ENCODE measurements at regions not wholly inside any gene's neighbourhood (a gene's known extent, or its start where the extent isn't known, plus 50 kb on each side); places are given as distances from the start of the nearest gene placed in this dataset.
A peak's percentile ranks its signal among the peaks of the same experiment; 100 is the strongest.

- TF ChIP-seq, protein P1, sequence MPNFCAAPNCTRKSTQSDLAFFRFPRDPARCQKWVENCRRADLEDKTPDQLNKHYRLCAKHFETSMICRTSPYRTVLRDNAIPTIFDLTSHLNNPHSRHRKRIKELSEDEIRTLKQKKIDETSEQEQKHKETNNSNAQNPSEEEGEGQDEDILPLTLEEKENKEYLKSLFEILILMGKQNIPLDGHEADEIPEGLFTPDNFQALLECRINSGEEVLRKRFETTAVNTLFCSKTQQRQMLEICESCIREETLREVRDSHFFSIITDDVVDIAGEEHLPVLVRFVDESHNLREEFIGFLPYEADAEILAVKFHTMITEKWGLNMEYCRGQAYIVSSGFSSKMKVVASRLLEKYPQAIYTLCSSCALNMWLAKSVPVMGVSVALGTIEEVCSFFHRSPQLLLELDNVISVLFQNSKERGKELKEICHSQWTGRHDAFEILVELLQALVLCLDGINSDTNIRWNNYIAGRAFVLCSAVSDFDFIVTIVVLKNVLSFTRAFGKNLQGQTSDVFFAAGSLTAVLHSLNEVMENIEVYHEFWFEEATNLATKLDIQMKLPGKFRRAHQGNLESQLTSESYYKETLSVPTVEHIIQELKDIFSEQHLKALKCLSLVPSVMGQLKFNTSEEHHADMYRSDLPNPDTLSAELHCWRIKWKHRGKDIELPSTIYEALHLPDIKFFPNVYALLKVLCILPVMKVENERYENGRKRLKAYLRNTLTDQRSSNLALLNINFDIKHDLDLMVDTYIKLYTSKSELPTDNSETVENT (CRISPR knock-in tag; IDR thresholded peaks at IDR 0.05) = peak; percentile 88
- 0 out of 2 replicates have a peak, but pooled peaks have one; percentile 13 for TF ChIP-seq HNRNPUL1 (IDR thresholded peaks at IDR 0.05; ENCODE audit: low read length)
- 0 out of 2 replicates have a peak, but pooled peaks have one; percentile 13 for TF ChIP-seq SMAD4 (CRISPR knock-in tag; conservative IDR thresholded peaks at IDR 0.05)
- TF ChIP-seq PKNOX1 (IDR thresholded peaks at IDR 0.05) = peak; percentile 43; the same call in 1 of the 2 replicates
- TF ChIP-seq RBM39 (optimal IDR thresholded peaks at IDR 0.05; ENCODE audit: low read depth, low read length) = peak; percentile 22
- peak; percentile 48; the same call in 1 of the 2 replicates for TF ChIP-seq HOMEZ (CRISPR knock-in tag; IDR thresholded peaks at IDR 0.05)
- 0 out of 2 replicates have a peak, but pooled peaks have one; percentile 6 for TF ChIP-seq JUN (IDR thresholded peaks at IDR 0.05; ENCODE audit: borderline replicate concordance, low read depth, low read length)
- no peak for TF ChIP-seq JUN (CRISPR knock-in tag; IDR thresholded peaks at IDR 0.05; ENCODE audit: borderline replicate concordance)
- TF ChIP-seq, protein P2, sequence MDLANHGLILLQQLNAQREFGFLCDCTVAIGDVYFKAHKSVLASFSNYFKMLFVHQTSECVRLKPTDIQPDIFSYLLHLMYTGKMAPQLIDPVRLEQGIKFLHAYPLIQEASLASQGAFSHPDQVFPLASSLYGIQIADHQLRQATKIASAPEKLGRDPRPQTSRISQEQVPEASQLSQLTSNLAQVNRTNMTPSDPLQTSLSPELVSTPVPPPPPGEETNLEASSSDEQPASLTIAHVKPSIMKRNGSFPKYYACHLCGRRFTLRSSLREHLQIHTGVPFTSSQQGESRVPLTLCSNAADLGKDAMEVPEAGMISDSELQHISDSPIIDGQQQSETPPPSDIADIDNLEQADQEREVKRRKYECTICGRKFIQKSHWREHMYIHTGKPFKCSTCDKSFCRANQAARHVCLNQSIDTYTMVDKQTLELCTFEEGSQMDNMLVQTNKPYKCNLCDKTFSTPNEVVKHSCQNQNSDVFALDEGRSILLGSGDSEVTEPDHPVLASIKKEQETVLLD (IDR thresholded peaks at IDR 0.05) = 0 out of 2 replicates have a peak, but pooled peaks have one; percentile 25
- TF ChIP-seq RBBP5 (IDR thresholded peaks at IDR 0.05; ENCODE audit: borderline replicate concordance, insufficient read depth, low read length, poor library complexity, severe bottlenecking) = peak; percentile 23
- peak; percentile 31 for TF ChIP-seq STAT6 (CRISPR knock-in tag; IDR thresholded peaks at IDR 0.05)
- TF ChIP-seq SMC3 (conservative IDR thresholded peaks at IDR 0.05; ENCODE audit: insufficient read depth, low read depth, low read length) = 0 out of 2 replicates have a peak, but pooled peaks have one; percentile 17
- 0 out of 4 replicates have a peak, but pooled peaks of 1 of the 2 experiments have one; percentile 12 for TF ChIP-seq SRF (CRISPR knock-in tag; IDR thresholded peaks at IDR 0.05)
These were observed 69.7 kb upstream of the SEPTIN5 start (continued) for GRCh38 chr22:19644314-19645223.
